Spleen (tissue), 7 donors: ENCODE measurements at regions not wholly inside any gene's neighbourhood (a gene's known extent, or its start where the extent isn't known, plus 50 kb on each side); places are given as distances from the start of the nearest gene placed in this dataset.

ENCODE experiments used
- POLR2AphosphoS5 ChIP-seq, 3 donors: sonication (generic); formaldehyde crosslinking; IDR thresholded peaks; one replicate each; pipeline ENCODE4 v1.5.1; 2017; ENCODE audit warnings: antibody characterized with exemption in 3 of 3
- TF ChIP-seq, protein P1 (sequence below), 11 experiments: fragments of 200-600 bp in 7 of 11; fragments of 450-650 bp in 4 of 11; sonication (generic) in 4 of 11; IDR thresholded peaks in 8 of 11; conservative IDR thresholded peaks in 3 of 11; 1 replicate in 7 of 11; 2 replicates in 4 of 11; pipeline versions ENCODE4 v1.4.0 to v1.8.0; 2016 to 2021; ENCODE audit warnings: antibody characterized with exemption in 11 of 11, inconsistent platforms in 4 of 11, mild to moderate bottlenecking in 1 of 11
- donor health status: DM: no; HTN: no; CAD: no; lungs with moderate emphysema.
- donor health status: DM: no; HTN: no; CAD: no.
- donor health status: DM: no; HTN: no; CAD: no.

DNA sequence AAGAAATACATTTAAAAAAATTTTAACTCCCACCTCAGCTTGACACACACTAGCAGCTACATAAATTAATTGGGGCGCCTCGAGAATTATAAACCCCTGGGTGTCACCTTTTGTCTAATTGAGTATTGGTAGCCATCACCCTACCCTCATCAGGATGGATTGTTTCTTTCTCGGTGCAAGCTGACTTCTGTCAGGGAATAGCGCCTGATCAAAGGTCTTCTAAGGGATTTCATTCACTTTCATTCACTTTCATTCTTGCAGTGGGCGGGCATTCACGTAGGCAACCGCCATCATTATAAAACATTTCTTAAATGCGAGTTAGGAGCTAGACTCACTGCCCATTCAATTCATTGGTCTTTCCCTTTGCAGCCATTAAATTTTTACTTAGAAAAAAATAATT, 239.2 kb upstream of the SASH1 start:
- TF ChIP-seq, protein P1, sequence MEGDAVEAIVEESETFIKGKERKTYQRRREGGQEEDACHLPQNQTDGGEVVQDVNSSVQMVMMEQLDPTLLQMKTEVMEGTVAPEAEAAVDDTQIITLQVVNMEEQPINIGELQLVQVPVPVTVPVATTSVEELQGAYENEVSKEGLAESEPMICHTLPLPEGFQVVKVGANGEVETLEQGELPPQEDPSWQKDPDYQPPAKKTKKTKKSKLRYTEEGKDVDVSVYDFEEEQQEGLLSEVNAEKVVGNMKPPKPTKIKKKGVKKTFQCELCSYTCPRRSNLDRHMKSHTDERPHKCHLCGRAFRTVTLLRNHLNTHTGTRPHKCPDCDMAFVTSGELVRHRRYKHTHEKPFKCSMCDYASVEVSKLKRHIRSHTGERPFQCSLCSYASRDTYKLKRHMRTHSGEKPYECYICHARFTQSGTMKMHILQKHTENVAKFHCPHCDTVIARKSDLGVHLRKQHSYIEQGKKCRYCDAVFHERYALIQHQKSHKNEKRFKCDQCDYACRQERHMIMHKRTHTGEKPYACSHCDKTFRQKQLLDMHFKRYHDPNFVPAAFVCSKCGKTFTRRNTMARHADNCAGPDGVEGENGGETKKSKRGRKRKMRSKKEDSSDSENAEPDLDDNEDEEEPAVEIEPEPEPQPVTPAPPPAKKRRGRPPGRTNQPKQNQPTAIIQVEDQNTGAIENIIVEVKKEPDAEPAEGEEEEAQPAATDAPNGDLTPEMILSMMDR (IDR thresholded peaks at IDR 0.05 in 8 of 11, conservative IDR thresholded peaks at IDR 0.05 in 3 of 11): no peak
- no peak for TF ChIP-seq POLR2AphosphoS5 (IDR thresholded peaks at IDR 0.05)
